DOHH2 (cell line): ENCODE measurements at regions not wholly inside any gene's neighbourhood (a gene's known extent, or its start where the extent isn't known, plus 50 kb on each side); places are given as distances from the start of the nearest gene placed in this dataset.

Source experiments
- H3F3A ChIP-seq: fragments of 200-600 bp; sonication (generic), shearing (Covaris generic); 2 replicates; pipeline ENCODE4 v1.6.0; 2016; ENCODE audit warnings: antibody characterized with exemption, mild to moderate bottlenecking; ENCODE audit not compliant: control insufficient read depth, insufficient read depth
- H3K27ac ChIP-seq: fragments of 200-600 bp; sonication (generic); 2 replicates; pipeline ENCODE4 v1.5.1; 2014; ENCODE audit warnings: low read depth, mild to moderate bottlenecking, low read length, moderate library complexity
- H3K27me3 ChIP-seq: fragments of 200-600 bp; sonication (generic); 2 replicates; pipeline ENCODE4 v1.6.1; 2014; ENCODE audit warnings: mild to moderate bottlenecking, low read length, mixed read lengths; ENCODE audit not compliant: control insufficient read depth
- H3K36me3 ChIP-seq: fragments of 200-600 bp; sonication (generic); 2 replicates; pipeline ENCODE4 v1.6.1; 2014; ENCODE audit warnings: mild to moderate bottlenecking, low read length, moderate library complexity, mixed read lengths; ENCODE audit not compliant: control insufficient read depth
- H3K4me1 ChIP-seq: fragments of 200-600 bp; sonication (generic); 2 replicates; pipeline ENCODE4 v1.6.1; 2014; ENCODE audit warnings: mild to moderate bottlenecking, low read length, mixed read lengths; ENCODE audit not compliant: control insufficient read depth
- H3K4me2 ChIP-seq: fragments of 200-600 bp; sonication (generic); 2 replicates; pipeline ENCODE4 v1.6.0; 2014; ENCODE audit warnings: mild to moderate bottlenecking, low read length, moderate library complexity
- H3K4me3 ChIP-seq: fragments of 200-600 bp; sonication (generic); 2 replicates; pipeline ENCODE4 v1.5.1; 2014; ENCODE audit warnings: mild to moderate bottlenecking, low read length, mixed read lengths
- H3K79me2 ChIP-seq: fragments of 200-600 bp; sonication (generic); 2 replicates; pipeline ENCODE4 v1.6.1; 2014; ENCODE audit warnings: mild to moderate bottlenecking, low read length, mixed read lengths; ENCODE audit not compliant: control insufficient read depth
- H3K9me2 ChIP-seq: fragments of 200-600 bp; sonication (generic); replicated peaks from 2 replicates; pipeline ENCODE4 v1.6.1; 2014; ENCODE audit warnings: mild to moderate bottlenecking, low read length, mixed read lengths; ENCODE audit not compliant: control insufficient read depth
- H3K9me3 ChIP-seq: fragments of 200-600 bp; sonication (generic); 2 replicates; pipeline ENCODE4 v1.6.1; 2014; ENCODE audit warnings: antibody characterized with exemption, low read length, mixed read lengths; ENCODE audit not compliant: control insufficient read depth, insufficient read depth
- H4K20me1 ChIP-seq: fragments of 200-600 bp; sonication (generic); 2 replicates; pipeline ENCODE4 v1.6.0; 2014; ENCODE audit warnings: low read depth, mild to moderate bottlenecking, antibody characterized with exemption, low read length, moderate library complexity; ENCODE audit not compliant: control insufficient read depth, insufficient read depth
- CTCF ChIP-seq: fragments of 200-600 bp; sonication (generic); IDR thresholded peaks from one replicate; pipeline ENCODE4 v1.5.1; 2014; ENCODE audit warnings: antibody characterized with exemption, mild to moderate bottlenecking, low read depth, low read length; ENCODE audit not compliant: poor library complexity, severe bottlenecking
- EZH2phosphoT487 ChIP-seq: fragments of 200-600 bp; sonication (generic); IDR thresholded peaks from 2 replicates; pipeline ENCODE4 v1.6.1; 2017; ENCODE audit warnings: borderline replicate concordance, mild to moderate bottlenecking, antibody characterized with exemption, low read length, moderate library complexity, mixed read lengths

- Histone ChIP-seq H3K27ac (no peak overlapping the region), H3K9me2 (no peaks in the 10 kb centered on the region), H3K79me2 (no peaks in the 10 kb centered on the region), H4K20me1 (no peaks in the 10 kb centered on the region), H3K27me3 (no peaks in the 10 kb centered on the region), H3F3A (no peaks in the 10 kb centered on the region), H3K36me3 (no peaks in the 10 kb centered on the region), H3K4me3 (no peak overlapping the region), H3K4me2 (no peak overlapping the region), H3K4me1 (no peaks in the 10 kb centered on the region), H3K9me3 (no peaks in the 10 kb centered on the region; the same call in 1 of the 2 replicates)
- TF ChIP-seq CTCF (no peak), EZH2phosphoT487 (no peak)
Observed at GRCh38 chr7:81031996-81032395, 113.1 kb upstream of the SEMA3C start.

- Histone ChIP-seq H3K27me3 (no peaks in the 10 kb centered on the region), H3K4me3 (no peak overlapping the region), H3K9me2 (no peaks in the 10 kb centered on the region), H3K27ac (no peak overlapping the region), H4K20me1 (no peaks in the 10 kb centered on the region), H3K9me3 (no peaks in the 10 kb centered on the region; the same call in 1 of the 2 replicates), H3K36me3 (no peaks in the 10 kb centered on the region), H3K4me2 (no peak overlapping the region), H3K79me2 (no peaks in the 10 kb centered on the region), H3F3A (no peaks in the 10 kb centered on the region), H3K4me1 (no peaks in the 10 kb centered on the region)
- TF ChIP-seq CTCF = no peak
Observed at GRCh38 chr7:81031243-81031642, 112.4 kb upstream of the SEMA3C start.

- no peak for TF ChIP-seq CTCF
- TF ChIP-seq EZH2phosphoT487 = no peak
- no peaks in the 10 kb centered on the region for H3K9me2 ChIP-seq
- H3K4me3 ChIP-seq = no peak overlapping the region
- H3F3A ChIP-seq = no peaks in the 10 kb centered on the region
- no peaks in the 10 kb centered on the region for H3K9me3 ChIP-seq
- no peaks in the 10 kb centered on the region for H3K36me3 ChIP-seq
- no peaks in the 10 kb centered on the region for H3K27me3 ChIP-seq
- H3K4me2 ChIP-seq = no peak overlapping the region
- H3K4me1 ChIP-seq = no peaks in the 10 kb centered on the region
- H4K20me1 ChIP-seq = no peaks in the 10 kb centered on the region
- no peaks in the 10 kb centered on the region for H3K79me2 ChIP-seq
- H3K27ac ChIP-seq = no peak overlapping the region
Observed at GRCh38 chr7:81030472-81030871, 111.6 kb upstream of the SEMA3C start.

GRCh38 chr7:81029511-81029910 lies 110.7 kb upstream of the SEMA3C start:
- Histone ChIP-seq H3K27ac (no peak overlapping the region), H3K4me3 (no peak overlapping the region), H3K4me1 (no peaks in the 10 kb centered on the region), H3K79me2 (no peaks in the 10 kb centered on the region), H3K9me3 (no peaks in the 10 kb centered on the region), H3K27me3 (no peaks in the 10 kb centered on the region), H3F3A (no peaks in the 10 kb centered on the region), H3K36me3 (no peaks in the 10 kb centered on the region), H4K20me1 (no peaks in the 10 kb centered on the region), H3K9me2 (no peaks in the 10 kb centered on the region), H3K4me2 (no peak overlapping the region)
- no peak for TF ChIP-seq EZH2phosphoT487
- no peak for TF ChIP-seq CTCF
